SW480 (cell line): ENCODE measurements at regions not wholly inside any gene's neighbourhood (a gene's known extent, or its start where the extent isn't known, plus 50 kb on each side); places are given as distances from the start of the nearest gene placed in this dataset.
"Not testable (repeated sequence)": the region's sequence is repeated elsewhere in the genome, so short reads cannot be mapped to it uniquely, and the experiment has no call there.

Experiments used
- DNase-seq: peaks from one replicate; pipeline ENCODE4 v3.0.0-alpha.2; 2016; ENCODE audit warnings: low spot score

GRCh38 chr2:116133381-116133942, 1681.0 kb upstream of the DDX18 start:
- DNase-seq = no peak

DNA sequence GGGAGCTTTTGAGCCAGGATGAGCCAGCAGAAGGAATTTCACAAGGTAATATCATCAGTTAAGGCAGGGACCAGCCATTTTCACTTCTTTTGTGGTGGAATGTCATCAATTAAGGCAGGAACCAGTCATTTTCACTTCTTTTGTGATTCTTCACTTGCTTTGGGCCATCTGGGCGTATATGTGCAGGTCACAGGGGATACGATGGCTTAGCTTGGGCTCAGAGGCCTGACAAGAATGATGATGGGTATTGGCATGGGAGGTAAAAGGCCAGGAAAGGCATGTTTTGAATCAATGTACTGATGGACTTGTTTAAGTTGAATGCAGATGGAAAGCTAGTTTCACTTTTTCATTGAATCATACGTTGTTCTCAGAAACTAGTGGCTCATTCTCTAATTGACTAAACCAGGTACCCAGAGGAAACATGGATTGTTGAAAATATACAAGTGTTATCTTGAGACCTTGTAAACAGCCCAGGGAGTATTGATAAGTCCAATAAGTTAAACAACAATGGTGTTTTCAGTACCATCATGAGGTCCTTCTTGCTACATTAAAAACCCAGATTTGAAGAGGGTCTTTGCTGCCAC, 1672.5 kb upstream of the DDX18 start:
- no peak for DNase-seq

DNA sequence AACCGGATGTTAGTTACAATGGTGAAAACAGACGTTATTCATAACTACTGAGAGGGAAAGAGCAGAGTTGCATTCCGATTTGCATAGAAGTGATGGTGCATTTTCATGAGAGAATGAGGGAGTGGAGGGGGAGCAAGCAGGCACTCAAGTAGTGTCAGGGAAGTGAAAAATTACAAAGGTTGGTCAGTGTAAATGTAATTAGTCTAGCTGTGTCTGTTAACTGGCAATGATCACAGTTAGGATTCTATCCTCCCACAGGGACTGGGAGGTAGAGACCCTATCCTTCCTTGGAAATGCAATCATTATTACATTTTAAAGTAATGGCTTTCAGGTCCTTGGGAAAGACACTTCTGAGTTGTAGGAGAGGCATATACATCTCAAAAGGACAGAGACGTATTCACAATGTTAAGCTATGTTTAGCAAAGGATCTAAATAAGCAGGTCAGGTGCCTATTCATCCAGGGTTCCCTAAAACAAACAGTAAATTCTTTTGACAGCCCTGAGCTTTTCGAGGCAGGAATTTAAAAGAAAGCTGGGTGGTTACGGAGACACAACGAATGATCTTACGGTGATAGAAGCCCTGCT, 1671.8 kb upstream of the DDX18 start:
- DNase-seq = no peak

GRCh38 chr2:116145031-116145430, 1669.5 kb upstream of the DDX18 start:
- DNase-seq = no peak

DNA sequence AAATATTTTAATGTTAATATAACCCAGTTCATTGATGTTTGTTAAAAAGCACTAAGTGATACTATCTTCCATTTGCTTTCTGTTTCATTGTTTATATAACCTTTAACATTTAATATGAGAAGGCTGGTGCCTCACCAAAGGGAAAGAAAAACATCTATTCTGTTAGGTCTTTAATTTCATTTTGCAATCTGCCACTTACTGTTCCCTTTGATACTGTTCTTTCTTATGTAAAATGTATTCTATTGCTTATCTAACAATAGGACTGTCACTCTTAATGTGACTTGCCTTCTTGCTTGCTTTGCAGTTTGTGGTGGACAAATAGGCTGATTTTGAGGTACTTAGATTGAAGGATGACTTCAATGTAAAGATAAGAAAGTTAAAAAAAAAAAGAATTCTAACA, 1666.1 kb upstream of the DDX18 start:
- DNase-seq = no peak

DNA sequence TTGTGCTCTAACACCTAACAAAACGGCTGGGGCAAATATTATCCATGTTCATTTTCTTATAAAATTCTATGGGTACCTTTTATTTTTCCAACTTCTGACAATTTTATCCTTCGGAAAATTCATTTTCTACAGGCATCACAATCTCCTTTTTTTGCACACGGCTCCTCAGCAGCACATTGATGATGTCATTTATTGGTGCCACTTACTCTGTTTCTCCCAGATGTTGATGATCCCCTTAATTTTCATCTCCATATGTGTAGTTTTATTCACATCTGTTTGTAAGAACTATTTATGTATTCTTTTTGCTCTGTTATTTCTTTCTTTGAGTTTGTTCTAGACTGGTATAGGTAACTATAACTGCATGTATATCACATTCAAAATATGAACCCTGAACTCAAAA, 1660.8 kb upstream of the DDX18 start:
- no peak for DNase-seq

DNA sequence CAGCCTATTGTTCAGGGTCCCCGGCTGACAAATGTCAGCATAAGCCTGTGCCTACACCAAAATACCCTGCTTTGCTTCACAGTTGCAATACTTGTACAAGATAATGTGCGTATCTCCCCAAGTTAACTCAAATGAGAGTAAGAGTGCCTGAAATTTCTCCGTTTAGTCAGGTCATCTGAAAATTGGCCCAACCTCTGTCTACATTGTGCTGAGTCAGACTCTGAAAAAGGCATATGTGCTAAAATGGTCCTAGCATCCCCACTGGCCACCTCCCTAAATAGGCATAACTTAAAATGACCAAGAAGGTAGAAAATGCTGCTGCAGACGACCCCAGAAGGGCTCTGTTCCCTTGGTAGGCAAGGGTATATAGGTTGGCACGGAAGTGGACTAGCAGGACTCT, 1653.8 kb upstream of the DDX18 start:
- DNase-seq = no peak

DNA sequence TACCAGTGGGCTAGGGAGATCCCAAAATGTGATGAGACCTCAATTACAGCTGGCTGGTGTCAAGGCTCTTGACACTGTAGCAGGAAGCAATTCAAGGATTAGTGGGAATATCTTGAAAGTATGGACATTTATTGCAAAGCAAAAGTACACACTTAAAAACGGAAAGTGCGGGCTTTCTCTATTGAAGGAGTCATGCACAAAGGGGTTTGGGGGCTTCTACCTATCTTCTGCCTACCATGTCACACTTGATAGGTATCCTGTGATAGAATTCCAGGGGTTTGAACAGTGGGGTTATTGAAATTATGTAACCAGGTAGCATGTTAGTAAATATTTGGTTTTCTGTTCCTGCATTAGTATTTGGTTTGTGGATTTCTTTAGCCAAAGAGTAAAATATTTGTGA, 1652.1 kb upstream of the DDX18 start:
- no peak for DNase-seq

GRCh38 chr2:116167107-116167506, 1647.4 kb upstream of the DDX18 start:
- no peak for DNase-seq

- no peak for DNase-seq
These were observed 1634.4 kb upstream of the DDX18 start for GRCh38 chr2:116180072-116180471.

- not testable (repeated sequence) for DNase-seq
These were observed 1623.8 kb upstream of the DDX18 start for GRCh38 chr2:116190684-116191083.

- no peak for DNase-seq
These were observed 1614.4 kb upstream of the DDX18 start for GRCh38 chr2:116200086-116200485.

- DNase-seq = no peak
These were observed 1602.8 kb upstream of the DDX18 start for GRCh38 chr2:116211719-116212118.

GRCh38 chr2:116222793-116223192, 1591.7 kb upstream of the DDX18 start:
- DNase-seq = no peak

DNA sequence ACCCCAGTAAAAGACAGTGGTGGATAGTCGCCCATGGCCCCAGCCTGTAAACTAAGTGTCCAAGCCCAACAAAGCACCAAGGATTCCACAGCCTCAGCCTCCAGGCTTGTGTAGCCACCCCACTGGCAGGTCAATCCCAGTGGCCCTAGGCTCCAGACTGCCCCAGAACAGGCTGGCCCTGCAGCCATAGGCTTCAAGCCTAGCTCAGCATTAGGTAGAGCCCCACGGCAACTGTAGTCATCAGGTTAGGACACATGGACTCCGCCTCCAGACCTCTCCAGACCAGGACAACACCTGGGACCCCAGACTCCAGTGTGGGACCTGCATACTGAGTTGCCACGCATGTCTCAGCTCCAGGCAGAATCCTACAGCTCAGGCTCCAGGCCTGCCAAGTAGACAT, 1590.6 kb upstream of the DDX18 start:
- no peak for DNase-seq

DNA sequence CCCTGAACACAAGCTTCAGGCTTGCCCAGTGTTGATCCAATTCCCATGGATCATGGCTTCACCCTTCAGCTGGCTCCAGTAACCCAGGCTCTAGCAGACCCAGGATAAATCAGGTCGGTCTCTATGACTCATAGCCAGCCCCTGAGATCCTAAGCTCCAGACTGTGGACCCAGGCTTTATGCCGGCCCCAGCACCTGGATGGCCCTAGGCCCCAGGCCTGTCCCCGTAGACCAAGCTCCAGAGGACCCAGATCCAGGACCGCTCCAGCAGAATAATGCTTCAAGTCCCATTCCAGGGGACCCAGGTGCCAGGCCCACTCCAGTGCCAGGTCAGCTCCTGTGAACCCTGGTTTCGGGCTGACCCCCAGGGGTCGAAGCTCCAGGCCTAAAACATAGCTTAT, 1589.9 kb upstream of the DDX18 start:
- no peak for DNase-seq

DNA sequence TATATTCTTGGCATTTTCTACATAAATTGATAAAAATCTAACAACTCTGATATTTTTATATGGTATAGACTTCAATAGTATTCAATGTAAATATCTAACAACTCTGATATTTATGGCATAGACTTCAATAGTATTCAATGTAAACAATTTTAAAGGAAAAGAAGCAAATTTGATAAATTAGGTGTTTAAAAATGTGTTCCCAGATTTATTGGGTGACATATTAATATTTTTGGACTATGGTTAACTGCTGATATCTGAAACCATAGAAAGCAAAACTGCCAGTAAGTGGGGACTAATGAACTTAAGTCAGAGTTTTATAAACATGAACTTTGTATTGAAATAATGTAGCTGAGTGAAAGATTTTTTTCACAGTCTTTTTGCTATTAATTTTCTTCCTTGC, 1576.0 kb upstream of the DDX18 start:
- DNase-seq = no peak

- no peak for DNase-seq
These were observed 1564.1 kb upstream of the DDX18 start for GRCh38 chr2:116250376-116250775.

- DNase-seq = no peak
These were observed 1549.6 kb upstream of the DDX18 start for GRCh38 chr2:116264872-116265271.

GRCh38 chr2:116269040-116269439, 1545.5 kb upstream of the DDX18 start:
- no peak for DNase-seq

- DNase-seq = no peak
These were observed 1510.2 kb upstream of the DDX18 start for GRCh38 chr2:116304328-116304727.

DNA sequence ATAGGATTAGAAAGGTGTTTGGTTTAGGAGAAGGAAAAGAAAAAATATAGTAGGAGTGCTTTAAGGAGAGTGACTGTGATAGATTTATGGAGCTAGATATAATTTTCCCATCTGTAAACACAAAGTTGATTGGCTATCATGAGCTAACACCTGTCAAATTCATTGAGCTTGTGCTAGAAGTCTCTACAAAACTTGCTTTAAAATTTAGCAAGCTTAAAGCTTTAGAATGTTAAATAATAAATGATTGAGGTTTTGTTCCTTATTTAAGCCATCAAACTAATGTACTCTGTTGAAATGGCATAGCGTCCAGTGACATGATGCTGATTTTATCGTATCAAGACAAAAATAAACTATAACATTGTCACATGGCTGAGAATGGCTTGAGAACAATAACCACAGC, 1497.4 kb upstream of the DDX18 start:
- no peak for DNase-seq

DNA sequence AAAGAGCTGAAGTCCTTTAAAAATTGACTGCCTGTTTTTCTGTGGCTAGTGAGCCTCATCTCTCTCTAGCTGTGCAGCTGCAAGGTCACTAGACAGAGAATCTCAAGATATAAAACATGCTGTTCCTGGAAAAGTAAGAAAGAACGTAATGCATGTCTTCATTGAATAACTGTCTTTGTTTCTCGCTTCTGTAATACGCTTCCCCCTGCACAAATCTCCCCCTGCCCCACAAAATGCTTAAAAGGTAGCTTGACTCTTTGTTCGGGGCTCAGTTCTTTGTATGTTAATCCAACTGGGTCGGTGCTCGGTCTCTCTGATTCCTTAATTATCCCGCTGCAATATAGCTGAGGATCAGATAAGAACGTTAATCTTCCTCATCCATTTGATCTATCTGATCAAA, 1495.9 kb upstream of the DDX18 start:
- DNase-seq = not testable (repeated sequence)

GRCh38 chr2:116319001-116319400, 1495.5 kb upstream of the DDX18 start:
- no peak for DNase-seq
